ENCODE measurements at regions not wholly inside any gene's neighbourhood (a gene's known extent, or its start where the extent isn't known, plus 50 kb on each side); places are given as distances from the start of the nearest gene placed in this dataset.

DNA sequence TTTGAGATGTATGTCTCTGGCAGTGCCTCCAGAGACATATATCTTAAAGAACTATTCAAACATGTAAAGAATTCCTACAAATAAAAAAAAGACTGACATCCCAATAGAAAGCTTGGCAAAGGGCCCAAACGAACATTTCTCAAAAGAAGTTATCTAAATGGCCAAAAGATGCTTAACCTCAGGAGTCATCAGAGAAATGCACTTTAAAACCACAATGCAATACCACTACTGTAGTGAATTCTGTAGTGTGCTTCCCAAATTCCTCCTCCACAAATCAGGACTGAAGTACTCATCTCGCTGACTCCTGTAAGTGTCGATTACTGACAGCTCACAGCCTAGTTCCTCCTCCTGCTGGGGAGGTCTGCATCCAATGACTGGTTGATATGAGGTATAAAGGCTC lies 129.0 kb upstream of the MAMLD1 start:
- TF ChIP-seq, protein P1, sequence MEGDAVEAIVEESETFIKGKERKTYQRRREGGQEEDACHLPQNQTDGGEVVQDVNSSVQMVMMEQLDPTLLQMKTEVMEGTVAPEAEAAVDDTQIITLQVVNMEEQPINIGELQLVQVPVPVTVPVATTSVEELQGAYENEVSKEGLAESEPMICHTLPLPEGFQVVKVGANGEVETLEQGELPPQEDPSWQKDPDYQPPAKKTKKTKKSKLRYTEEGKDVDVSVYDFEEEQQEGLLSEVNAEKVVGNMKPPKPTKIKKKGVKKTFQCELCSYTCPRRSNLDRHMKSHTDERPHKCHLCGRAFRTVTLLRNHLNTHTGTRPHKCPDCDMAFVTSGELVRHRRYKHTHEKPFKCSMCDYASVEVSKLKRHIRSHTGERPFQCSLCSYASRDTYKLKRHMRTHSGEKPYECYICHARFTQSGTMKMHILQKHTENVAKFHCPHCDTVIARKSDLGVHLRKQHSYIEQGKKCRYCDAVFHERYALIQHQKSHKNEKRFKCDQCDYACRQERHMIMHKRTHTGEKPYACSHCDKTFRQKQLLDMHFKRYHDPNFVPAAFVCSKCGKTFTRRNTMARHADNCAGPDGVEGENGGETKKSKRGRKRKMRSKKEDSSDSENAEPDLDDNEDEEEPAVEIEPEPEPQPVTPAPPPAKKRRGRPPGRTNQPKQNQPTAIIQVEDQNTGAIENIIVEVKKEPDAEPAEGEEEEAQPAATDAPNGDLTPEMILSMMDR (conservative IDR thresholded peaks at IDR 0.05; ENCODE audit: low read depth, low read length): no peak
- TF ChIP-seq EZH2 (IDR thresholded peaks at IDR 0.05; ENCODE audit: borderline replicate concordance, low read depth, low read length, poor library complexity, severe bottlenecking): no peak
